WI38 (cell line): ENCODE measurements at regions not wholly inside any gene's neighbourhood (a gene's known extent, or its start where the extent isn't known, plus 50 kb on each side); places are given as distances from the start of the nearest gene placed in this dataset.

Experiments
- H3K4me3 ChIP-seq: 2 replicates; pipeline ENCODE4 v1.5.1; 2011; ENCODE audit warnings: low read depth, mild to moderate bottlenecking, control low read depth, low read length
- CTCF ChIP-seq: IDR thresholded peaks from 2 replicates; pipeline ENCODE4 v1.5.1; 2012; ENCODE audit warnings: low read depth, mild to moderate bottlenecking, control low read depth, low read length

DNA sequence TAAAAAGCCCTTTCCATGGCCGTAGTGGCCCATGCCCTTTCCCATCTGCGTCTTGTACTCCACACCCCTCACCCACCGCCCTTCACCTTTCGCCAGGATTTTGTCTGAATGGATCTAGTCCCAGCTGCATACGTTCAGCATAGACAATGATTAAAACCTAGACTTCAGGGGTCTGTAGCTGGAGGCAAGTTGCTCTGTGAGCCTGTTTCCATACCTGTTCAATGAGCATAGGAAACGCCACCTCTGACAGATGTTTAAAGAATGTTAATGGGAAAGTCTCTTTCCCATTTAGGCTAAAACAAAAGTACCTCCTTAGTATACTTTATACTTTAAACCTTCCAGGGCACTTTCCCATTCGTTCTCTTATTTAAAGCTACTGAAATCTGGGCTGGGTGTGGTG lies 105.7 kb downstream of the SPRY4 start:
- no peak for TF ChIP-seq CTCF
- no peak overlapping the region for H3K4me3 ChIP-seq

DNA sequence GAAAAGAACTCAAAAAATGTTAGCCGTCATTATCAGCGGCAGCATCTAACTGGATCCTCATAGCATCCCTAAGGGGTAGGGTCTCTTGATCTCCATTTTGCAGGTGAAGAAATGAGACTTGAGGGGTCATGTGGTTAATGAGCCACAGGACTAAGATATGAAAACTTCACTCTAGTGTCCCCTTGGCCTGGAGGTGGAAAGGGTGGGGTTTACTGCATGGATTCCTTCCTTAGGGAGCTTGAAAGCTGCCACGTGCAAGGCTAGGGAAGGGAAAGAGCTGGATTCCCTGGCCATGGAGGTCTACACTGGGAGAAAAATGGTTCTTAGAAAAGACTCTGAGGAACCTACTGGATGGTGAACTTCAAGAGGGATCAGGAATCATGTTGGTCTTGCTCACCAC lies 107.9 kb downstream of the SPRY4 start:
- no peak overlapping the region for H3K4me3 ChIP-seq
- no peak for TF ChIP-seq CTCF

GRCh38 chr5:142215915-142216681 lies 107.5 kb downstream of the NDFIP1 start:
- 0 out of 2 replicates have a peak overlapping the region, but pooled peaks have one; percentile 6 for H3K4me3 ChIP-seq
- TF ChIP-seq CTCF: no peak

DNA sequence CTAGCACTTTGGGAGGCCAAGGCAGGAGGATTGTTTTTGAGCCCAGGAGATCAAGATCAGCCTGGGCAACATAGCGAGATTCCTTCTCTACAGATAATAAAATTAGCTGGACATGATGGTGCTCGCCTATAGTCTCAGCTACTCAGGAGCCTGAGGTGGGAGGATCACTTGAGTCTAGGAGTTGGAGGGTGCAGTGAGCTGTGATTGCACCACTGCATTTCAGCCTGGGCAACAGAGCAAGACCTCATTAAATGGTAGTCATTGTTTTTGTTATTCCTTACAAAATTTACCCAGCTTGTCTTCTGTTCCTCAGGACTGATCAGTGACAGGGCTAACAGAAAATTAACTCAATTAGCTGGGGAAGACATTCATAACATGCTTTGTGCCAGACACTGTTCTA lies 104.5 kb downstream of the NDFIP1 start:
- no peak for TF ChIP-seq CTCF
- H3K4me3 ChIP-seq: no peak overlapping the region

GRCh38 chr5:142211918-142212317 lies 103.3 kb downstream of the NDFIP1 start:
- H3K4me3 ChIP-seq: no peak overlapping the region
- no peak for TF ChIP-seq CTCF

GRCh38 chr5:142210864-142211412 lies 102.4 kb downstream of the NDFIP1 start:
- no peak for TF ChIP-seq CTCF
- H3K4me3 ChIP-seq: no peak overlapping the region

GRCh38 chr5:142210011-142210410 lies 101.4 kb downstream of the NDFIP1 start:
- no peak overlapping the region for H3K4me3 ChIP-seq
- TF ChIP-seq CTCF: no peak
